NCI-H748 treated with DMSO at 0.1 percent for 48 hours (cell line): ENCODE measurements at regions not wholly inside any gene's neighbourhood (a gene's known extent, or its start where the extent isn't known, plus 50 kb on each side); places are given as distances from the start of the nearest gene placed in this dataset.
"Not testable (repeated sequence)": the region's sequence is repeated elsewhere in the genome, so short reads cannot be mapped to it uniquely, and the experiment has no call there.

Source experiments
- DNase-seq: peaks from one replicate; lab custom pipeline; 2025; lab: John Stamatoyannopoulos, UW

GRCh38 chr18:5021558-5021957, 175.5 kb downstream of the AKAIN1 start:
- no peak for DNase-seq

- no peak for DNase-seq
These were observed 181.8 kb downstream of the AKAIN1 start for GRCh38 chr18:5015213-5015612.

- not testable (repeated sequence) for DNase-seq
These were observed 192.8 kb downstream of the AKAIN1 start for GRCh38 chr18:5004031-5004820.

GRCh38 chr18:4994710-4995109, 202.3 kb downstream of the AKAIN1 start:
- no peak for DNase-seq

GRCh38 chr18:4987452-4988405, 209.3 kb downstream of the AKAIN1 start:
- no peak for DNase-seq

GRCh38 chr18:4986677-4987076, 210.4 kb downstream of the AKAIN1 start:
- no peak for DNase-seq

- no peak for DNase-seq
These were observed 211.0 kb downstream of the AKAIN1 start for GRCh38 chr18:4986066-4986465.

- no peak for DNase-seq
These were observed 235.7 kb downstream of the AKAIN1 start for GRCh38 chr18:4961121-4961909.

GRCh38 chr18:4960578-4960977, 236.5 kb downstream of the AKAIN1 start:
- no peak for DNase-seq

GRCh38 chr18:4931209-4931608, 265.8 kb downstream of the AKAIN1 start:
- no peak for DNase-seq

- no peak for DNase-seq
These were observed 275.5 kb downstream of the AKAIN1 start for GRCh38 chr18:4921548-4921947.

GRCh38 chr18:4917509-4917908, 279.5 kb downstream of the AKAIN1 start:
- not testable (repeated sequence) for DNase-seq

- DNase-seq = no peak
These were observed 288.7 kb downstream of the AKAIN1 start for GRCh38 chr18:4908328-4908727.

GRCh38 chr18:4906856-4907255, 290.2 kb downstream of the AKAIN1 start:
- DNase-seq = no peak

GRCh38 chr18:4888251-4889040, 308.6 kb downstream of the AKAIN1 start:
- no peak for DNase-seq

- DNase-seq = no peak
These were observed 318.6 kb downstream of the AKAIN1 start for GRCh38 chr18:4878480-4878879.

- no peak for DNase-seq
These were observed 325.9 kb downstream of the AKAIN1 start for GRCh38 chr18:4871197-4871596.

- DNase-seq = no peak
These were observed 326.8 kb downstream of the AKAIN1 start for GRCh38 chr18:4870177-4870773.

- no peak for DNase-seq
These were observed 327.9 kb downstream of the AKAIN1 start for GRCh38 chr18:4869155-4869554.

- DNase-seq = no peak
These were observed 338.5 kb downstream of the AKAIN1 start for GRCh38 chr18:4858379-4859127.
